Upper lobe of left lung (tissue), 6 donors: ENCODE measurements at regions not wholly inside any gene's neighbourhood (a gene's known extent, or its start where the extent isn't known, plus 50 kb on each side); places are given as distances from the start of the nearest gene placed in this dataset.
"Not testable (repeated sequence)": the region's sequence is repeated elsewhere in the genome, so short reads cannot be mapped to it uniquely, and the experiment has no call there.

ENCODE experiments used
- ATAC-seq, 2 donors: fragments of 200-7000 bp; cut with Tn5 transposase; one replicate each; pipeline ENCODE4 v1.9.1; 2022; ENCODE audit warnings: mild to moderate bottlenecking in 2 of 2, moderate library complexity in 2 of 2; ENCODE audit not compliant: low FRiP score in 2 of 2
- DNase-seq, 2 donors: peaks; one replicate each; pipeline ENCODE4 v3.0.0-alpha.2; 2019 to 2020
- H3K27ac ChIP-seq, 4 donors: fragments of 200-600 bp; sonication (generic); one replicate each; pipeline ENCODE4 v1.5.1; 2016 to 2019
- H3K27me3 ChIP-seq, 4 donors: fragments of 200-600 bp; sonication (generic); one replicate each; pipeline ENCODE4 v1.5.1; 2017 to 2019
- H3K36me3 ChIP-seq, 4 donors: fragments of 200-600 bp; sonication (generic); one replicate each; pipeline ENCODE4 v1.5.1; 2016 to 2019
- H3K4me1 ChIP-seq, 4 donors: fragments of 200-600 bp; sonication (generic); one replicate each; pipeline ENCODE4 v1.5.1; 2018 to 2019
- H3K4me3 ChIP-seq, 4 donors: fragments of 200-600 bp; sonication (generic); one replicate each; pipeline ENCODE4 v1.5.1; 2017 to 2019; ENCODE audit warnings: mild to moderate bottlenecking in 2 of 4, moderate library complexity in 1 of 4
- H3K9me3 ChIP-seq, 4 donors: fragments of 200-600 bp; sonication (generic); one replicate each; pipeline ENCODE4 v1.5.1; 2018 to 2019
- EP300 ChIP-seq, 4 donors: sonication (generic); formaldehyde crosslinking; IDR thresholded peaks; one replicate each; pipeline ENCODE4 v1.5.1; 2017; ENCODE audit warnings: antibody characterized with exemption in 4 of 4, control low read depth in 2 of 4
- POLR2A ChIP-seq, 4 donors: fragments of 450-650 bp; IDR thresholded peaks; one replicate each; pipeline ENCODE4 v1.5.1; 2016 to 2017; ENCODE audit warnings: antibody characterized with exemption in 4 of 4, mild to moderate bottlenecking in 2 of 4
- POLR2AphosphoS5 ChIP-seq, 2 donors: sonication (generic); formaldehyde crosslinking; IDR thresholded peaks; one replicate each; pipeline ENCODE4 v1.5.1; 2017; ENCODE audit warnings: antibody characterized with exemption in 2 of 2
- WGBS, 2 donors: methylation state at CpG; one replicate each; pipeline ENCODE4 v1.1.5; 2017 to 2018; 5-methylcytosine and 5-hydroxymethylcytosine counted together
- TF ChIP-seq, protein P1 (sequence below), 6 experiments: fragments of 450-650 bp in 4 of 6; fragments of 200-600 bp in 2 of 6; sonication (generic) in 2 of 6; IDR thresholded peaks; one replicate each; pipeline ENCODE4 v1.5.1; 2016 to 2019; ENCODE audit warnings: antibody characterized with exemption in 6 of 6
- donor health status: DM: no; HTN: no; CAD: no; lungs with moderate emphysema.
- donor health status: DM: no; HTN: yes; CAD: no; lungs with severe emphysema.

- TF ChIP-seq POLR2A (IDR thresholded peaks at IDR 0.05) (no peak), POLR2AphosphoS5 (IDR thresholded peaks at IDR 0.05) (no peak), EP300 (IDR thresholded peaks at IDR 0.05) (no peak)
- TF ChIP-seq, protein P1, sequence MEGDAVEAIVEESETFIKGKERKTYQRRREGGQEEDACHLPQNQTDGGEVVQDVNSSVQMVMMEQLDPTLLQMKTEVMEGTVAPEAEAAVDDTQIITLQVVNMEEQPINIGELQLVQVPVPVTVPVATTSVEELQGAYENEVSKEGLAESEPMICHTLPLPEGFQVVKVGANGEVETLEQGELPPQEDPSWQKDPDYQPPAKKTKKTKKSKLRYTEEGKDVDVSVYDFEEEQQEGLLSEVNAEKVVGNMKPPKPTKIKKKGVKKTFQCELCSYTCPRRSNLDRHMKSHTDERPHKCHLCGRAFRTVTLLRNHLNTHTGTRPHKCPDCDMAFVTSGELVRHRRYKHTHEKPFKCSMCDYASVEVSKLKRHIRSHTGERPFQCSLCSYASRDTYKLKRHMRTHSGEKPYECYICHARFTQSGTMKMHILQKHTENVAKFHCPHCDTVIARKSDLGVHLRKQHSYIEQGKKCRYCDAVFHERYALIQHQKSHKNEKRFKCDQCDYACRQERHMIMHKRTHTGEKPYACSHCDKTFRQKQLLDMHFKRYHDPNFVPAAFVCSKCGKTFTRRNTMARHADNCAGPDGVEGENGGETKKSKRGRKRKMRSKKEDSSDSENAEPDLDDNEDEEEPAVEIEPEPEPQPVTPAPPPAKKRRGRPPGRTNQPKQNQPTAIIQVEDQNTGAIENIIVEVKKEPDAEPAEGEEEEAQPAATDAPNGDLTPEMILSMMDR (IDR thresholded peaks at IDR 0.05) = no peak
- H3K36me3 ChIP-seq = no peaks in the 10 kb centered on the region
- H3K4me1 ChIP-seq = no peaks in the 10 kb centered on the region
- H3K4me3 ChIP-seq = no peak overlapping the region
- no peak overlapping the region for H3K27ac ChIP-seq
- WGBS, 2 donors = 92% methylated on average over 3 of the region's 3 CpGs
- H3K27me3 ChIP-seq = no peaks in the 10 kb centered on the region
- no peaks in the 10 kb centered on the region for H3K9me3 ChIP-seq
- DNase-seq = no peak
- ATAC-seq = no peak
Observed at GRCh38 chr11:42947405-42947804, 364.4 kb upstream of the API5 start.

DNA sequence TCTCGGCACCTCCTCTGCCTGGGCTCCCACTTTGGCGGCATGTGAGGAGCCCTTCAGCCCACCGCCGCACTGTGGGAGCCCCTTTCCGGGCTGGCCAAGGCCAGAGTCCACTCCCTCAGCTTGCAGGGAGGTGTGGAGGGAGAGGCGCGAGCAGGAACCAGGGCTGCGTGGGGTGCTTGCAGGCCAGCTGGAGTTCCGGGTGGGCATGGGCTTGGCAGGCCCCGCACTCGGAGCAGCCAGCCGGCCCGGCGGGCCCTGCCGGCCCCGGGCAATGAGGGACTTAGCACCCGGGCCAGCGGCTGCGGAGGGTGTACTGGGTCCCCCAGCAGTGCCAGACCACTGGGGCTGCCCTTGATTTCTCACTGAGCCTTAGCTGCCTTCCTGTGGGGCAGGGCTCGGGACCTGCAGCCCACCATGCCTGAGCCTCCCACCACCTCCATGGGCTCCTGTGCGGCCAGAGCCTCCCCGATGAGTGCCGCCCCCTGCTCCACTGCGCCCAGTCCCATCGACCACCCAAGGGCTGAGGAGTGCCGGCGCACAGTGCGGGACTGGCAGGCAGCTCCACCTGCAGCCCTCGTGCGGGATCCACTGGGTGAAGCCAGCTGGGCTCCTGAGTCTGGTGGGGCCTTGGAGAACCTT is 361.9 kb upstream of the API5 start:
- 82 to 96% methylated on average over 3 to 16 of the region's 30 CpGs for whole genome bisulfite sequencing, 2 donors
- ATAC-seq = not testable (repeated sequence)

GRCh38 chr11:42951266-42951665 is 360.5 kb upstream of the API5 start:
- Histone ChIP-seq H3K4me3 (no peak overlapping the region), H3K9me3 (no peaks in the 10 kb centered on the region), H3K36me3 (no peaks in the 10 kb centered on the region), H3K4me1 (no peaks in the 10 kb centered on the region), H3K27ac (no peak overlapping the region), H3K27me3 (no peaks in the 10 kb centered on the region)
- no peak for DNase-seq
- ATAC-seq = no peak
- TF ChIP-seq, protein P1 (IDR thresholded peaks at IDR 0.05) = no peak
- TF ChIP-seq EP300 (IDR thresholded peaks at IDR 0.05) (no peak), POLR2AphosphoS5 (IDR thresholded peaks at IDR 0.05) (no peak), POLR2A (IDR thresholded peaks at IDR 0.05) (no peak)
- WGBS, 2 donors = 56 to 57% methylated on average over 1 of the region's 1 CpG

More for the DNA sequence above, 361.9 kb upstream of the API5 start:
- not testable (repeated sequence) for H3K36me3 ChIP-seq, H3K4me1 ChIP-seq, H3K27ac ChIP-seq, H3K4me3 ChIP-seq, H3K9me3 ChIP-seq, H3K27me3 ChIP-seq
- peak in 1 of 2 donors; percentile 74 for DNase-seq

DNA sequence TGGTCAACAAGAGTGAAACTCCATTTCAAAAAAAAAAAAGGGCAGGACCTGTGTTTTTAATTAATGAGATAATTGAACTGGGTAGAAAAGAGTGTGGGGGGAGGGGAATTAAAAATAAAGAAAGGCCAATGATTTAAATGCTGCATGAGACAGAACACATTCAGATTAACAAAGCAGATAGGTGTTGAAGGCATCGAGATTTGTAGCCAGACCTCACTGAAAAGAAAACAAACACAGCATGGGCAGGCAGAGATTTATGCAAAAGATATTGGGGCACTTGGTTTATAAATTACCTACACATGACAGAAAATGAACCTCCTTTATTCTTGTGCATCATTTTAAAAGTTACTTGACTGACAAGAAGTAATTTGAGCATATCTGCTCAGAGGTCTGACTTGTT is 354.0 kb upstream of the API5 start:
- ATAC-seq (no peak), DNase-seq (no peak)
- WGBS, 2 donors = 9 to 11% methylated on average over 1 of the region's 1 CpG
- Histone ChIP-seq H3K4me3 (no peak overlapping the region), H3K27ac (no peak overlapping the region), H3K4me1 (no peaks in the 10 kb centered on the region), H3K27me3 (no peaks in the 10 kb centered on the region), H3K36me3 (no peaks in the 10 kb centered on the region), H3K9me3 (no peaks in the 10 kb centered on the region)
- TF ChIP-seq EP300 (IDR thresholded peaks at IDR 0.05) (no peak), POLR2AphosphoS5 (IDR thresholded peaks at IDR 0.05) (no peak), POLR2A (IDR thresholded peaks at IDR 0.05) (no peak)
- TF ChIP-seq, protein P1 (IDR thresholded peaks at IDR 0.05) = no peak

GRCh38 chr11:42958635-42959034 is 353.2 kb upstream of the API5 start:
- no peaks in the 10 kb centered on the region for H3K36me3 ChIP-seq
- H3K9me3 ChIP-seq = no peaks in the 10 kb centered on the region
- ATAC-seq (no peak), DNase-seq (no peak)
- H3K27me3 ChIP-seq = no peaks in the 10 kb centered on the region
- H3K4me3 ChIP-seq = no peak overlapping the region
- TF ChIP-seq EP300 (IDR thresholded peaks at IDR 0.05) (no peak), POLR2AphosphoS5 (IDR thresholded peaks at IDR 0.05) (no peak), POLR2A (IDR thresholded peaks at IDR 0.05) (no peak)
- TF ChIP-seq, protein P1 (IDR thresholded peaks at IDR 0.05) = no peak
- H3K4me1 ChIP-seq = no peaks in the 10 kb centered on the region
- WGBS, 2 donors = 71 to 73% methylated on average over 2 of the region's 2 CpGs
- no peak overlapping the region for H3K27ac ChIP-seq
